Epidermal melanocyte (primary cell): ENCODE measurements at regions not wholly inside any gene's neighbourhood (a gene's known extent, or its start where the extent isn't known, plus 50 kb on each side); places are given as distances from the start of the nearest gene placed in this dataset.
"Not testable (repeated sequence)": the region's sequence is repeated elsewhere in the genome, so short reads cannot be mapped to it uniquely, and the experiment has no call there.

Experiments
- DNase-seq: peaks from one replicate; pipeline ENCODE4 v3.0.0; 2011; ENCODE audit warnings: low spot score; ENCODE audit not compliant: insufficient read length

- DNase-seq: no peak
Measured at GRCh38 chr2:195470622-195471021, 186.4 kb upstream of the SLC39A10 start.

- DNase-seq: no peak
Measured at GRCh38 chr2:195468771-195469170, 188.3 kb upstream of the SLC39A10 start.

GRCh38 chr2:195466427-195466826, 190.6 kb upstream of the SLC39A10 start:
- DNase-seq: no peak

GRCh38 chr2:195461010-195461409, 196.0 kb upstream of the SLC39A10 start:
- no peak for DNase-seq

- DNase-seq: no peak
Measured at GRCh38 chr2:195458936-195459335, 198.1 kb upstream of the SLC39A10 start.

GRCh38 chr2:195457873-195458272, 199.2 kb upstream of the SLC39A10 start:
- DNase-seq: no peak

- DNase-seq: no peak
Measured at GRCh38 chr2:195456771-195457170, 200.3 kb upstream of the SLC39A10 start.

GRCh38 chr2:195451160-195451559, 205.9 kb upstream of the SLC39A10 start:
- no peak for DNase-seq

- no peak for DNase-seq
Measured at GRCh38 chr2:195450552-195451113, 206.4 kb upstream of the SLC39A10 start.

- no peak for DNase-seq
Measured at GRCh38 chr2:195447323-195447975, 209.6 kb upstream of the SLC39A10 start.

- no peak for DNase-seq
Measured at GRCh38 chr2:195445639-195446038, 211.4 kb upstream of the SLC39A10 start.

GRCh38 chr2:195443926-195444325, 213.1 kb upstream of the SLC39A10 start:
- no peak for DNase-seq

GRCh38 chr2:195442458-195443175, 214.4 kb upstream of the SLC39A10 start:
- DNase-seq: no peak

GRCh38 chr2:195438692-195439091, 218.3 kb upstream of the SLC39A10 start:
- DNase-seq: no peak

- no peak for DNase-seq
Measured at GRCh38 chr2:195437521-195437920, 219.5 kb upstream of the SLC39A10 start.

GRCh38 chr2:195434346-195434745, 222.7 kb upstream of the SLC39A10 start:
- DNase-seq: no peak

- not testable (repeated sequence) for DNase-seq
Measured at GRCh38 chr2:195433729-195434128, 223.3 kb upstream of the SLC39A10 start.

- no peak for DNase-seq
Measured at GRCh38 chr2:195428673-195429072, 228.4 kb upstream of the SLC39A10 start.

- no peak for DNase-seq
Measured at GRCh38 chr2:195425328-195425727, 231.7 kb upstream of the SLC39A10 start.

- no peak for DNase-seq
Measured at GRCh38 chr2:195419033-195419432, 238.0 kb upstream of the SLC39A10 start.

- no peak for DNase-seq
Measured at GRCh38 chr2:195414537-195415100, 242.4 kb upstream of the SLC39A10 start.

GRCh38 chr2:195413944-195414343, 243.1 kb upstream of the SLC39A10 start:
- DNase-seq: no peak
